HCT116 (cell line): ENCODE measurements at regions not wholly inside any gene's neighbourhood (a gene's known extent, or its start where the extent isn't known, plus 50 kb on each side); places are given as distances from the start of the nearest gene placed in this dataset.

Experiments used
- ATAC-seq: fragments of 200-7000 bp; cut with Tn5 transposase; 2 replicates; pipeline ENCODE4 v1.9.1; 2020; ENCODE audit warnings: mild to moderate bottlenecking, moderate library complexity
- BruUV-seq: library from RNA; stranded (reverse); fragments of 400-500 nt; replicated peaks from 2 replicates; lab custom pipeline; 2021; lab: Mats Ljungman, UMichigan
- CTCF ChIA-PET: fragments of 300-600 bp; sonication (Branson Sonifier 250); formaldehyde crosslinking; loops from one replicate; lab custom pipeline; 2021; ENCODE audit warnings: antibody characterized with exemption; lab: Charles Lee
- POLR2A ChIA-PET: fragments of 300-600, 350-600 bp; sonication (Branson Sonifier 250); formaldehyde crosslinking; loops from one replicate; lab custom pipeline; 2021; ENCODE audit warnings: antibody characterized with exemption; lab: Charles Lee
- RAD21 ChIA-PET, 2 experiments: fragments of 300-600 bp; sonication (Branson Sonifier 250); formaldehyde crosslinking; loops; one replicate each; lab custom pipeline; 2023; ENCODE audit warnings: low total read pairs in 2 of 2; ENCODE audit not compliant: uncharacterized antibody in 2 of 2, unreplicated experiment in 2 of 2, low non-redundant PET in 1 of 2; lab: Charles Lee
- DNase-seq: peaks from one replicate; pipeline ENCODE4 v3.0.0-alpha.2; 2010; ENCODE audit warnings: low read depth, low spot score
- H2AFZ ChIP-seq: fragments of 200-600 bp; shearing (Covaris generic), sonication (generic); 2 replicates; pipeline ENCODE4 v1.6.1; 2017; ENCODE audit warnings: low read depth, mixed run types, mixed read lengths, antibody characterized with exemption, low read length; ENCODE audit not compliant: poor library complexity, severe bottlenecking
- H3K27ac ChIP-seq: 2 replicates; pipeline ENCODE4 v1.5.1; 2012; ENCODE audit warnings: low read depth, low read length
- H3K27me3 ChIP-seq: fragments of 200-600 bp; sonication (generic); 2 replicates; pipeline ENCODE4 v1.6.1; 2016; ENCODE audit warnings: mixed run types, low read length, mixed read lengths; ENCODE audit not compliant: insufficient read depth
- H3K36me3 ChIP-seq, 2 experiments: fragments of 200-500 bp in 1 of 2; fragments of 200-600 bp in 1 of 2; sonication (Bioruptor generic) in 1 of 2; sonication (generic) in 1 of 2; 2 replicates each; pipeline versions ENCODE4 v1.5.1 to v1.6.1; 2014 to 2016; ENCODE audit warnings: low read length in 2 of 2, inconsistent platforms in 1 of 2, mixed read lengths in 1 of 2, mixed run types in 1 of 2; ENCODE audit not compliant: insufficient read depth in 2 of 2, control insufficient read depth in 1 of 2
- H3K4me1 ChIP-seq, 2 experiments: fragments of 200-600 bp in 1 of 2; sonication (generic) in 1 of 2; 2 replicates each; pipeline versions ENCODE4 v1.5.1 to v1.6.1; 2012 to 2017; ENCODE audit warnings: low read length in 2 of 2, inconsistent platforms in 1 of 2, mild to moderate bottlenecking in 1 of 2, mixed read lengths in 1 of 2, mixed run types in 1 of 2, moderate library complexity in 1 of 2; ENCODE audit not compliant: insufficient read depth in 2 of 2, control insufficient read depth in 1 of 2
- H3K4me2 ChIP-seq: fragments of 200-600 bp; sonication (generic); 2 replicates; pipeline ENCODE4 v1.6.1; 2017; ENCODE audit warnings: mixed run types, low read length, mixed read lengths
- H3K4me3 ChIP-seq, 2 experiments: fragments of 200-600 bp in 1 of 2; sonication (generic) in 1 of 2; replicated peaks in 1 of 2; 2 replicates each; pipeline ENCODE4 v1.5.1; 2011 to 2016; ENCODE audit warnings: low read length in 2 of 2, control low read depth in 1 of 2, low read depth in 1 of 2, mild to moderate bottlenecking in 1 of 2, mixed read lengths in 1 of 2, mixed run types in 1 of 2
- H3K79me2 ChIP-seq: fragments of 200-600 bp; sonication (generic); 2 replicates; pipeline ENCODE4 v1.6.1; 2017; ENCODE audit warnings: mild to moderate bottlenecking, mixed run types, low read length, moderate library complexity, mixed read lengths; ENCODE audit not compliant: insufficient read depth
- H3K9ac ChIP-seq: fragments of 200-600 bp; sonication (generic); 2 replicates; pipeline ENCODE4 v1.6.1; 2016; ENCODE audit warnings: low read length, mixed read lengths
- H3K9me2 ChIP-seq: fragments of 200-600 bp; sonication (generic), shearing (Covaris generic); 2 replicates; pipeline ENCODE4 v1.6.1; 2017; ENCODE audit warnings: mixed run types, mild to moderate bottlenecking, moderate library complexity; ENCODE audit not compliant: insufficient read depth
- H3K9me3 ChIP-seq, 2 experiments: fragments of 200-500 bp in 1 of 2; fragments of 200-600 bp in 1 of 2; sonication (Bioruptor generic) in 1 of 2; sonication (generic) in 1 of 2; 2 replicates each; pipeline ENCODE4 v1.6.1; 2014 to 2017; ENCODE audit warnings: low read length in 2 of 2, mixed read lengths in 2 of 2, inconsistent platforms in 1 of 2, low read depth in 1 of 2, mild to moderate bottlenecking in 1 of 2, mixed run types in 1 of 2, moderate library complexity in 1 of 2; ENCODE audit not compliant: control insufficient read depth in 1 of 2, insufficient read depth in 1 of 2
- H4K20me1 ChIP-seq: fragments of 200-600 bp; sonication (generic), shearing (Covaris generic); 2 replicates; pipeline ENCODE4 v1.6.1; 2017; ENCODE audit warnings: mixed run types, mild to moderate bottlenecking, moderate library complexity; ENCODE audit not compliant: insufficient read depth
- CTCF ChIP-seq, 3 experiments: fragments of 200-600 bp in 1 of 3; sonication (generic) in 1 of 3; IDR thresholded peaks in 2 of 3; conservative IDR thresholded peaks in 1 of 3; 2 replicates each; pipeline ENCODE4 v1.5.1; 2012 to 2017; ENCODE audit warnings: low read depth in 2 of 3, low read length in 2 of 3, antibody characterized with exemption in 1 of 3, borderline replicate concordance in 1 of 3, control low read depth in 1 of 3, mild to moderate bottlenecking in 1 of 3, mixed read lengths in 1 of 3, mixed run types in 1 of 3, moderate library complexity in 1 of 3; ENCODE audit not compliant: insufficient read depth in 1 of 3
- EGR1 ChIP-seq: IDR thresholded peaks from 2 replicates; pipeline ENCODE4 v1.6.1; 2012; ENCODE audit warnings: low read depth
- EZH2 ChIP-seq: fragments of 200-600 bp; sonication (generic); IDR thresholded peaks from 2 replicates; pipeline ENCODE4 v1.6.1; 2017; ENCODE audit warnings: antibody characterized with exemption, mixed run types
- EZH2phosphoT487 ChIP-seq: fragments of 200-600 bp; IDR thresholded peaks from 2 replicates; pipeline ENCODE4 v1.6.1; 2018; ENCODE audit warnings: antibody characterized with exemption, borderline replicate concordance
- FOSL1 ChIP-seq: IDR thresholded peaks from 2 replicates; pipeline ENCODE4 v1.6.1; 2012; ENCODE audit warnings: low read depth
- JUND ChIP-seq: IDR thresholded peaks from 2 replicates; pipeline ENCODE4 v1.6.1; 2012
- MAX ChIP-seq: IDR thresholded peaks from 2 replicates; pipeline ENCODE4 v1.6.1; 2012
- POLR2A ChIP-seq: IDR thresholded peaks from 2 replicates; pipeline ENCODE4 v1.7.0; 2011; ENCODE audit warnings: borderline replicate concordance; ENCODE audit not compliant: insufficient read depth, insufficient read length; ENCODE audit errors: extremely low read depth
- RAD21 ChIP-seq: IDR thresholded peaks from 2 replicates; pipeline ENCODE4 v1.6.1; 2012; ENCODE audit warnings: low read depth, mild to moderate bottlenecking
- REST ChIP-seq: IDR thresholded peaks from 2 replicates; pipeline ENCODE4 v1.6.1; 2012; ENCODE audit warnings: low read depth
- SIN3A ChIP-seq: IDR thresholded peaks from 2 replicates; pipeline ENCODE4 v1.6.1; 2012; ENCODE audit warnings: low read depth
- SP1 ChIP-seq: IDR thresholded peaks from 2 replicates; pipeline ENCODE4 v1.6.1; 2012; ENCODE audit warnings: low read depth
- SRF ChIP-seq: IDR thresholded peaks from 2 replicates; pipeline ENCODE4 v1.6.1; 2012; ENCODE audit warnings: low read depth
- ZFX ChIP-seq: fragments of 450-650 bp; IDR thresholded peaks from 2 replicates; pipeline ENCODE4 v1.6.1; 2017
- intact Hi-C: fragments of 100-400 bp; cut with micrococcal nuclease; formaldehyde crosslinking; loops from 2 replicates; pipeline ENCODE4 v1.10.0; 2022

GRCh38 chr11:103636232-103636631, 400.2 kb upstream of the DDI1 start (continued):
- TF ChIP-seq REST (no peak), CTCF (IDR thresholded peaks at IDR 0.05 in 2 of 3, conservative IDR thresholded peaks at IDR 0.05 in 1 of 3; ENCODE audit: borderline replicate concordance in 1 of 3, insufficient read depth in 1 of 3, low read depth in 2 of 3, low read length in 2 of 3) (no peak), FOSL1 (no peak), SIN3A (no peak)

GRCh38 chr11:103637295-103637694, 399.1 kb upstream of the DDI1 start:
- Histone ChIP-seq H4K20me1 (no peaks in the 10 kb centered on the region), H3K27me3 (no peaks in the 10 kb centered on the region), H3K9ac (no peak overlapping the region), H3K27ac (no peak overlapping the region), H2AFZ (peak overlapping the region; percentile 9), H3K9me3 (no peaks in the 10 kb centered on the region), H3K9me2 (no peaks in the 10 kb centered on the region), H3K79me2 (no peaks in the 10 kb centered on the region), H3K4me1 (no peaks in the 10 kb centered on the region), H3K4me3 (no peak overlapping the region), H3K36me3 (no peaks in the 10 kb centered on the region), H3K4me2 (no peak overlapping the region)
- ATAC-seq (no peak), DNase-seq (no peak)
- intact Hi-C loops: no loop called here
- ChIA-PET CTCF (no interaction called here), RAD21 (no interaction called here), POLR2A (no interaction called here)
- no TSS peak for BruUV-seq
- no peak for TF ChIP-seq REST
- no peak for TF ChIP-seq SIN3A
- no peak for TF ChIP-seq RAD21
- TF ChIP-seq EGR1: no peak
- no peak for TF ChIP-seq SRF
- no peak for TF ChIP-seq ZFX
- TF ChIP-seq CTCF (IDR thresholded peaks at IDR 0.05 in 2 of 3, conservative IDR thresholded peaks at IDR 0.05 in 1 of 3; ENCODE audit: borderline replicate concordance in 1 of 3, insufficient read depth in 1 of 3, low read depth in 2 of 3, low read length in 2 of 3): no peak
- no peak for TF ChIP-seq EZH2phosphoT487
- no peak for TF ChIP-seq SP1
- no peak for TF ChIP-seq EZH2
- no peak for TF ChIP-seq JUND
- TF ChIP-seq POLR2A: no peak
- TF ChIP-seq MAX: no peak
